ENCODE measurements at regions not wholly inside any gene's neighbourhood (a gene's known extent, or its start where the extent isn't known, plus 50 kb on each side); places are given as distances from the start of the nearest gene placed in this dataset.

- Histone ChIP-seq H2BK12ac (ENCODE audit: insufficient read length, low read depth, low read length) (no peak overlapping the region), H3K9ac (ENCODE audit: extremely low read depth, insufficient read length, low read length) (no peak overlapping the region)
- H3K4me3 Mint-ChIP-seq: no peak overlapping the region
These were observed 249.2 kb downstream of the CDC5L start for GRCh38 chr6:44636561-44637248.

More at GRCh38 chr6:44636561-44637248, 249.2 kb downstream of the CDC5L start:
- Histone ChIP-seq H3K27ac (ENCODE audit: insufficient read length, low read depth, low read length) (no peak overlapping the region), H2BK20ac (ENCODE audit: low read depth, low read length, poor library complexity, severe bottlenecking) (no peak overlapping the region), H3K4ac (ENCODE audit: low read depth, low read length) (no peak overlapping the region), H3K4me2 (ENCODE audit: insufficient read depth, insufficient read length, low read length) (no peak overlapping the region), H3K14ac (ENCODE audit: insufficient read depth, low read length) (no peak overlapping the region), H3K18ac (ENCODE audit: insufficient read length, low read depth, low read length) (no peak overlapping the region), H2BK5ac (ENCODE audit: insufficient read length, low read length) (no peak overlapping the region), H3T11ph (ENCODE audit: low read length) (no peak overlapping the region), H4K5ac (ENCODE audit: insufficient read length, low read depth, low read length) (no peak overlapping the region), H4K8ac (replicated peaks; ENCODE audit: insufficient read length, low read depth, low read length) (no peak overlapping the region), H3K23ac (ENCODE audit: insufficient read length, low read depth, low read length) (no peak overlapping the region), H3K79me1 (ENCODE audit: insufficient read depth, low read depth, low read length, poor library complexity, severe bottlenecking) (no peaks in the 10 kb centered on the region), H2AK5ac (ENCODE audit: insufficient read length, low read length) (no peak overlapping the region), H3K23me2 (ENCODE audit: insufficient read length, low read depth, low read length, poor library complexity, severe bottlenecking) (no peaks in the 10 kb centered on the region), H4K91ac (ENCODE audit: insufficient read length, low read depth, low read length) (no peak overlapping the region), H3K56ac (ENCODE audit: insufficient read length, low read depth, low read length) (no peak overlapping the region), H2BK120ac (ENCODE audit: low read depth, low read length, poor library complexity, severe bottlenecking) (no peak overlapping the region), H4K20me1 (ENCODE audit: control insufficient read depth, insufficient read depth, insufficient read length) (no peaks in the 10 kb centered on the region), H3K9me3 (ENCODE audit: control insufficient read depth, low read depth, low read length) (no peaks in the 10 kb centered on the region), H3K4me1 (ENCODE audit: insufficient read depth, low read length) (no peaks in the 10 kb centered on the region), H2BK15ac (ENCODE audit: low read depth, low read length) (no peak overlapping the region), H3K79me2 (ENCODE audit: insufficient read depth, low read length) (no peaks in the 10 kb centered on the region), H3K27me3 (ENCODE audit: insufficient read depth, low read length) (no peaks in the 10 kb centered on the region), H2AFZ (ENCODE audit: low read length) (no peak overlapping the region)
- no peak for TF ChIP-seq CTCF (conservative IDR thresholded peaks at IDR 0.05)
- no peaks in the 10 kb centered on the region; a peak in 1 of 5 replicates for H3K9me3 Mint-ChIP-seq
- DNase-seq: no peak
- H3K36me3 Mint-ChIP-seq (ENCODE audit: insufficient read depth in 1 of 3, low read depth in 3 of 3): no peaks in the 10 kb centered on the region
- WGBS (ENCODE audit: extremely low coverage, insufficient read length, low lambda C conversion rate): no CpG with 5 or more reads among the region's 14 CpGs
- no peaks in the 10 kb centered on the region for H3K4me1 Mint-ChIP-seq
- no peaks in the 10 kb centered on the region; the same call in 1 of the 2 replicates for H3K27me3 Mint-ChIP-seq (ENCODE audit: low read depth)
- H3K27ac Mint-ChIP-seq: no peak overlapping the region; a peak in 1 of 7 replicates

Data from H9 (cell line).